ENCODE measurements at regions not wholly inside any gene's neighbourhood (a gene's known extent, or its start where the extent isn't known, plus 50 kb on each side); places are given as distances from the start of the nearest gene placed in this dataset.

- intact Hi-C loops (cut with DNase I; ENCODE audit: low total_unique reads), result no loop called here
- TF ChIP-seq CTCF (IDR thresholded peaks at IDR 0.05 in 4 of 5, conservative IDR thresholded peaks at IDR 0.05 in 1 of 5) (no peak), POLR2A (IDR thresholded peaks at IDR 0.05) (no peak)
- H3K27ac ChIP-seq, result no peak overlapping the region
- no peaks in the 10 kb centered on the region for H3K27me3 ChIP-seq
- DNase-seq, result no peak
- in situ Hi-C loops (cut with MboI; ENCODE audit: low sequenced_read_pairs in 4 of 4), result no loop called here
- ATAC-seq, result no peak
- H3K9me3 ChIP-seq, result no peaks in the 10 kb centered on the region
- H3K4me3 ChIP-seq, result no peak overlapping the region
- H3K4me1 ChIP-seq, result no peaks in the 10 kb centered on the region
- no peaks in the 10 kb centered on the region for H3K36me3 ChIP-seq
These were observed 68.5 kb upstream of the CCDC54 start for GRCh38 chr3:107308716-107309115.

GRCh38 chr3:107309312-107309711 is 67.9 kb upstream of the CCDC54 start:
- no peaks in the 10 kb centered on the region for H3K4me1 ChIP-seq

GRCh38 chr3:107313711-107314110 is 63.5 kb upstream of the CCDC54 start:
- no peak for ATAC-seq
- H3K36me3 ChIP-seq, result no peaks in the 10 kb centered on the region
- no peak for DNase-seq

More at GRCh38 chr3:107309312-107309711, 67.9 kb upstream of the CCDC54 start:
- Histone ChIP-seq H3K27me3 (no peaks in the 10 kb centered on the region), H3K4me3 (no peak overlapping the region), H3K36me3 (no peaks in the 10 kb centered on the region), H3K9me3 (no peaks in the 10 kb centered on the region), H3K27ac (no peak overlapping the region)
- DNase-seq (no peak), ATAC-seq (no peak)
- in situ Hi-C loops (cut with MboI; ENCODE audit: low sequenced_read_pairs in 4 of 4) (no loop called here), intact Hi-C loops (cut with DNase I; ENCODE audit: low total_unique reads) (no loop called here)
- TF ChIP-seq POLR2A (IDR thresholded peaks at IDR 0.05) (no peak), CTCF (IDR thresholded peaks at IDR 0.05 in 4 of 5, conservative IDR thresholded peaks at IDR 0.05 in 1 of 5) (no peak)

GRCh38 chr3:107315141-107315540 is 62.1 kb upstream of the CCDC54 start:
- Histone ChIP-seq H3K27me3 (no peaks in the 10 kb centered on the region), H3K4me3 (no peak overlapping the region), H3K36me3 (no peaks in the 10 kb centered on the region), H3K27ac (no peak overlapping the region), H3K4me1 (no peaks in the 10 kb centered on the region), H3K9me3 (no peaks in the 10 kb centered on the region)
- in situ Hi-C loops (cut with MboI; ENCODE audit: low sequenced_read_pairs in 4 of 4), result no loop called here
- no peak for TF ChIP-seq CTCF (IDR thresholded peaks at IDR 0.05 in 4 of 5, conservative IDR thresholded peaks at IDR 0.05 in 1 of 5)
- TF ChIP-seq POLR2A (IDR thresholded peaks at IDR 0.05), result no peak
- DNase-seq, result no peak
- no peak for ATAC-seq
- intact Hi-C loops (cut with DNase I; ENCODE audit: low total_unique reads), result no loop called here

More at GRCh38 chr3:107313711-107314110, 63.5 kb upstream of the CCDC54 start:
- Histone ChIP-seq H3K4me3 (no peak overlapping the region), H3K9me3 (no peaks in the 10 kb centered on the region), H3K27me3 (no peaks in the 10 kb centered on the region), H3K4me1 (no peaks in the 10 kb centered on the region), H3K27ac (no peak overlapping the region)
- TF ChIP-seq POLR2A (IDR thresholded peaks at IDR 0.05) (no peak), CTCF (IDR thresholded peaks at IDR 0.05 in 4 of 5, conservative IDR thresholded peaks at IDR 0.05 in 1 of 5) (no peak)
- in situ Hi-C loops (cut with MboI; ENCODE audit: low sequenced_read_pairs in 4 of 4), result no loop called here
- intact Hi-C loops (cut with DNase I; ENCODE audit: low total_unique reads), result no loop called here

- ATAC-seq (no peak), DNase-seq (no peak)
- Histone ChIP-seq H3K36me3 (no peaks in the 10 kb centered on the region), H3K27ac (no peak overlapping the region), H3K9me3 (no peaks in the 10 kb centered on the region), H3K4me1 (no peaks in the 10 kb centered on the region), H3K4me3 (no peak overlapping the region), H3K27me3 (no peaks in the 10 kb centered on the region)
- TF ChIP-seq POLR2A (IDR thresholded peaks at IDR 0.05) (no peak), CTCF (IDR thresholded peaks at IDR 0.05 in 4 of 5, conservative IDR thresholded peaks at IDR 0.05 in 1 of 5) (no peak)
- in situ Hi-C loops (cut with MboI; ENCODE audit: low sequenced_read_pairs in 4 of 4) (no loop called here), intact Hi-C loops (cut with DNase I; ENCODE audit: low total_unique reads) (no loop called here)
These were observed 53.5 kb upstream of the CCDC54 start for GRCh38 chr3:107323723-107324122.
